LNCaP clone FGC (cell line): ENCODE measurements at regions not wholly inside any gene's neighbourhood (a gene's known extent, or its start where the extent isn't known, plus 50 kb on each side); places are given as distances from the start of the nearest gene placed in this dataset.

Experiments used
- DNase-seq: peaks from one replicate; pipeline ENCODE4 v3.0.0-alpha.2; 2011; ENCODE audit warnings: low read depth
- H3K4me3 ChIP-seq: 2 replicates; pipeline ENCODE4 v1.5.1; 2011; ENCODE audit warnings: mild to moderate bottlenecking, low read depth, low read length, control low read depth
- CTCF ChIP-seq: IDR thresholded peaks from 2 replicates; pipeline ENCODE4 v1.5.1; 2012; ENCODE audit warnings: mild to moderate bottlenecking; ENCODE audit not compliant: control insufficient read depth, insufficient read depth; ENCODE audit errors: extremely low read depth

GRCh38 chr7:21041666-21042065, 255.0 kb upstream of the SP8 start:
- TF ChIP-seq CTCF = no peak
- no peak for DNase-seq
- no peak overlapping the region for H3K4me3 ChIP-seq

DNA sequence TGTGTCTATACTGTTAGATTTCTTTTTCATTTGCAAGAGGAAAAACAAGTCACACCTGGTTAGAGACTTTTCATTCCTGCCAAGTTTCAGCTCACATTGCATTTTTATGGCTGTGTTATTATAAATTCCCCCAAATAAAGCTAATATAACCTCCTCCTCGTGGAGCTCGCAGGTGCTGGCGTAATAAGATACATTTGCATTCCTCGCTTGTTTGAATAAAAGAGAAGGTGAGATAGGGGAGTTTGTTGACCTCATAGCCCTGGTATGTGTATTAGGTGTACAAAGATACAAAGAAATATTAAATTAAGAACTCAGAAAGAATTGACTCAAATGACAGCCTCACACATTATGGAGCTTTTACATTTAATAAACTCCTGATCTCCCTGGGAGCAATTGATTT, 257.7 kb upstream of the SP8 start:
- TF ChIP-seq CTCF = no peak
- H3K4me3 ChIP-seq = no peak overlapping the region
- DNase-seq = no peak

GRCh38 chr7:21044913-21045568, 258.4 kb upstream of the SP8 start:
- no peak for TF ChIP-seq CTCF
- H3K4me3 ChIP-seq = no peak overlapping the region
- DNase-seq = no peak

DNA sequence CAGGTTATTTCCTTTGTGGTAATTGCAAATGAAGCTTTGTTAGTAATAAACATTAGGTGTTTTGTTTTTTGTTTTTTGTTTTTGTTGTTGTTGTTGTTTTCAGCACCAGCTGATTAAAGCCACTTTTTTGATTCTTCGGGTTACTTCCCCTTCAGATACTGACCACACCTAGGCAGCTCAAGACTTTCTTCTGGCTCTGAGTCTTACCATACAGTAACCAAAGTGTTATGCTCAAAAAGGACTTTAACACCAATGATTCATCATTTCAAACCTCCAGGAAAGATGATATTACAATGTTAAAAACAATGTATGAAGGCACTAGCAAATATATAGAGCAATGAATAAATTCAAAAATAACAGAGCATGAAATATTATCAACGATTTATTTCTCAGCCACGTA, 265.2 kb upstream of the SP8 start:
- DNase-seq = no peak
- TF ChIP-seq CTCF = no peak
- H3K4me3 ChIP-seq = no peak overlapping the region

- DNase-seq = no peak
- no peak overlapping the region for H3K4me3 ChIP-seq
- no peak for TF ChIP-seq CTCF
These were observed 267.9 kb upstream of the SP8 start for GRCh38 chr7:21054427-21055112.

- no peak for DNase-seq
- no peak for TF ChIP-seq CTCF
- no peak overlapping the region for H3K4me3 ChIP-seq
These were observed 272.4 kb upstream of the SP8 start for GRCh38 chr7:21059069-21059468.

DNA sequence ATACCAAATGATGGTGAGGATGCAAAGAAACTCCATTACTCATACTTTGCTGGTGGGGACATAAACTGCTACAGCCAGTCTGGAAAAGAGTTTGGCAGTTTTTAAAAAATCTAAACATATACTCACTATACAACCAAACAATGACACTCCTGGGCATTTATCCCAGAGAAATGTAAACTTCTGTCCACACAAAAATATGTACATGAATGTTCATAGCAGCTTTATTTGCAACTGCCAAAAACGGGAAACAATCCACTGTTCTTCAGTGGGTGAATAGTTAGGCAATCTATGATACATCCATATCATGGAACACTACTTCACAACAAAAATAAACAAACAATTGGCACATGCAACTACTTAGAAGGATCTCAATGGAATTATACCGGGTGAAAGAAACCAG, 276.4 kb upstream of the SP8 start:
- no peak for DNase-seq
- H3K4me3 ChIP-seq = no peak overlapping the region
- TF ChIP-seq CTCF = no peak
